ENCODE measurements at regions not wholly inside any gene's neighbourhood (a gene's known extent, or its start where the extent isn't known, plus 50 kb on each side); places are given as distances from the start of the nearest gene placed in this dataset.

DNA sequence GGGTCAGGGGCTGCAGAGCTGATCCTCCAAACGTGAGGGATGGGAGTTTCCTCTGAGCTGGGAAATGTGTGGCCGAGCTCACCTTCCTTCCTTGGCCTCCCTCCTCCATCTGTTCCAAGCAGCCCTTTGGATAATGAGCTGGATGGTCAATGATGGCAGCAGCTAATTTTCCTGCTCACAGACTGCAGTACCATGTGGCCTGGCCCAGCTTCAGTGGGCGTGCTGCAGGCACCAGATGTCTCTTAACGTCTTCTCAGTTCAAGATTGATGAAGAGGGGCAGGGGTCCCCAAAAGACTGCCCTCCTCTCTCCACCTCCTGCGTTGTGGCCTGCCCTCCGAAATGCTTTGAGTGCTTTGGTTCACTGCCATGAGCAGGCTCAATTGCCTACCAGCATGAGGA lies 86.0 kb downstream of the UBIAD1 start:
- no peak for TF ChIP-seq EP300 (IDR thresholded peaks at IDR 0.05)
- intact Hi-C loops (cut with DNase I; ENCODE audit: low total_unique reads): no loop called here
- Histone ChIP-seq H3K27me3 (peaks cover 3 to 69% (median 24%) of the 10 kb centered on the region in 3 donors), H3K36me3 (no peaks in the 10 kb centered on the region), H3K4me1 (no peaks in the 10 kb centered on the region), H3K4me3 (no peak overlapping the region), H3K27ac (no peak overlapping the region), H3K9me3 (no peaks in the 10 kb centered on the region)
- 57 to 66% (median 62%) methylated on average over 6 of the region's 6 CpGs for WGBS, 5 donors
- DNase-seq: no peak

GRCh38 chr1:11362547-11363021 lies 89.6 kb downstream of the UBIAD1 start:
- DNase-seq: no peak
- no peaks in the 10 kb centered on the region for H3K4me1 ChIP-seq
- intact Hi-C loops (cut with DNase I; ENCODE audit: low total_unique reads): no loop called here
- peaks cover 0 to 38% (median under 1%) of the 10 kb centered on the region in 3 donors for H3K27me3 ChIP-seq
- no peaks in the 10 kb centered on the region for H3K36me3 ChIP-seq
- H3K4me3 ChIP-seq: no peak overlapping the region
- H3K9me3 ChIP-seq: peaks cover 0 to 5% (median 0%) of the 10 kb centered on the region in 4 donors
- TF ChIP-seq EP300 (IDR thresholded peaks at IDR 0.05) (no peak), CTCF (IDR thresholded peaks at IDR 0.05) (no peak)
- no peak overlapping the region for H3K27ac ChIP-seq
- 49 to 68% (median 55%) methylated on average over 16 of the region's 16 CpGs for WGBS, 5 donors

- H3K4me1 ChIP-seq: no peaks in the 10 kb centered on the region
- intact Hi-C loops (cut with DNase I; ENCODE audit: low total_unique reads): no loop called here
- H3K36me3 ChIP-seq: no peaks in the 10 kb centered on the region
- peak in 1 of 2 donors; percentile 29 for DNase-seq
- 56 to 69% (median 64%) methylated on average over 5 to 7 of the region's 7 CpGs for WGBS, 5 donors
- H3K9me3 ChIP-seq: peaks cover 0 to 5% (median 0%) of the 10 kb centered on the region in 4 donors
- H3K27ac ChIP-seq: no peak overlapping the region
- peaks cover 0 to 22% (median 0%) of the 10 kb centered on the region in 3 donors for H3K27me3 ChIP-seq
- TF ChIP-seq POLR2A (IDR thresholded peaks at IDR 0.05) (no peak), POLR2AphosphoS5 (IDR thresholded peaks at IDR 0.05) (no peak), CTCF (IDR thresholded peaks at IDR 0.05) (no peak), EP300 (IDR thresholded peaks at IDR 0.05) (no peak)
- H3K4me3 ChIP-seq: no peak overlapping the region
These were observed 91.2 kb downstream of the UBIAD1 start for GRCh38 chr1:11364170-11364569.

DNA sequence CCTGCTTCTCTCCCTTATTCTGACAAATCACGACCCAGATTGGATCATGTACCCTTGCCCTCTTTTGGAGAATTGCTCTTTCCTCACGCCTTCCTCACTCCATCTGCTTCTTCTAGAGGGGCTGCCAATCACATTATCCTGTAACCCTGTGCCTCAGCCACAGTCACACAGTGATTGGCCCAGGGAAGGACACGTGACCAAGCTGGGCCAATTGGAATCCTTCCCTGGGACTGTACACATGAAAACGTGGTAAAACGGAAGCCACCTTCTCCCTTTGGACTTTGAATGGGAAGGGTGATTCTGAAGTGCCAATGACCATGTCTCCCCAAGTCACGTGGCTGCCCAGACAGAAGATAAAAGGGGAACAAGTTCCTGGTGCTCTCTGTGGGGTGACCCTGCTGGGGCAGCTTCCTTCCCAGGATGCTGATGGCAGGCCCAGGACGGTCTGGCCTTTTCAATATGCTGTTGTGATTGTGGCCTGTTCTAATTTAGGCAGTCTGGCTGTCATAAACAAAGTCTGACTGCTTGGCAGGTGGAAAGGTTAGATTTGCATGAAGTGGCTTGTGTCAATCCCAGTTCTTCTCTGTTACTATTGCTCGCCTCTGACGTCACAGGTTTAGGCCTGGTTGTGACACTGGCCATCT lies 92.9 kb downstream of the UBIAD1 start:
- no peak for DNase-seq
- no peak for TF ChIP-seq EP300 (IDR thresholded peaks at IDR 0.05)
- H3K4me1 ChIP-seq: no peaks in the 10 kb centered on the region
- intact Hi-C loops (cut with DNase I; ENCODE audit: low total_unique reads): no loop called here
- H3K9me3 ChIP-seq: peaks cover 0 to 5% (median 0%) of the 10 kb centered on the region in 4 donors
- WGBS, 5 donors: 71 to 93% (median 81%) methylated on average over 9 of the region's 9 CpGs
- H3K36me3 ChIP-seq: no peaks in the 10 kb centered on the region
- H3K27ac ChIP-seq: no peak overlapping the region
- H3K27me3 ChIP-seq: peaks cover 0 to 13% (median 0%) of the 10 kb centered on the region in 3 donors
- no peak overlapping the region for H3K4me3 ChIP-seq

DNA sequence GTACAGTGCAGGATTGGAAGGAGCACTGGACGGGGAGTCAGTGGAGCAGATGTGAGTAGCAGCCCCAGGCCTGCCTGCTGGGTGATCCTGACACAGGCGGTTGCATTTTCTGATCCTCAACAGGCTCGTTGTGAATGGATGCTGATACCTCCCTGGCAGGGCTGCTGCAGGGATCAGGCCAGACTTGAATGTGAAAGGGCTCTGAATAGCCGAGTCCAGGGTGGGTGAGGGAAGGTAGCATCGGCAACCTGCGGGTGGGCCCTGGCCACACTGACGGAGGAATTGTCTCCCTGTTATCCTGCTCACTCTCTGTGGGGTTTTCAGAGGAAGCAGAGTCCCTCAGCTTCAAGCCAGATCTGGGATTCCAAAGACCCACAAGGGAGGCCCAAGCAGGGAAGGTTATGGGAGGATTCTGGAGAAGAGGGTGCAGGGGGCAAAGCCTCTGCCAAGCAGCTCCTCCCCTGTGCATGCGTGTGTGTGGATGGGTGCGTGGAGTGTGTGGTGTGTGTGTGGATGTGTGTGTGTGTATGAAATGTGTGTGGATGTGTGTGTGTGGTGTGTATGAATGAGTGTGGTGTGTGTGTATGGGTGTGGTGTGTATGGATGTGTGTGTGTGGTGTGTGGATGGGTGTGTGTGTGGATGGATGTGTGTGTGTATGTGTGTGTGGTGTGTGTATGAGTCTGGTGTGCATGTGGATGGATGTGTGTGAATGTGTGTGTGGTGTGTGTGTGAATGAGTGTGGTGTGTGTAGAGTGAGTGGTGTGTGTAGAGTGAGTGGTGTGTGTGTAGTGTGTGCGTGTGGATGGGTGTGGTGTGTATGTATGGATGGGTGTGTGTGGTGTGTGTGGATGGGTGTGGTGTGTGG lies 100.3 kb downstream of the UBIAD1 start:
- TF ChIP-seq EP300 (IDR thresholded peaks at IDR 0.05) (no peak), POLR2A (IDR thresholded peaks at IDR 0.05) (no peak), POLR2AphosphoS5 (IDR thresholded peaks at IDR 0.05) (no peak), CTCF (IDR thresholded peaks at IDR 0.05) (no peak)
- H3K9me3 ChIP-seq: no peaks in the 10 kb centered on the region
- no peaks in the 10 kb centered on the region for H3K36me3 ChIP-seq
- DNase-seq: no peak
- H3K27me3 ChIP-seq: peaks cover 0 to 15% (median 0%) of the 10 kb centered on the region in 3 donors
- no peak overlapping the region for H3K4me3 ChIP-seq
- no peaks in the 10 kb centered on the region for H3K4me1 ChIP-seq
- intact Hi-C loops (cut with DNase I; ENCODE audit: low total_unique reads): no loop called here
- 68 to 80% (median 72%) methylated on average over 9 to 10 of the region's 10 CpGs for WGBS, 5 donors
- no peak overlapping the region for H3K27ac ChIP-seq
